ENCODE measurements at regions not wholly inside any gene's neighbourhood (a gene's known extent, or its start where the extent isn't known, plus 50 kb on each side); places are given as distances from the start of the nearest gene placed in this dataset.

DNA sequence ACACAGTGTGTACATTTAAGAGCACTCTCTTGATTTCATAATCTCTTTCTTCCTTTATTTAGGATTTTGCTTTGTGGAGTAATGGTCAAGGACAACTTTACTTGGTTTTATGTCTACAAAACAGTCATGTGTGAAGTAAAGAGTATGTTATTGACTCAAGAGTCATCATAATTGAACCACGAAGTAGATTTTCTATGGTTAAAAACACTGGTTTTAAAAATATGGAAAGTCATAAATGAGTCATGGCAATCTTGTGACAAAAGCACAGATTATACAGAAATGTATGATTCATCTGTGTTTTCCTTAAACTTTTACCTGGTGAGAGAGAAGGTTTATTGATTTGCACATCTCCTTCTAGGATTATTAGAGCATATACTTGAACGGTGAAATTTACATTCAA lies 969.7 kb downstream of the GATA3 start:
- TF ChIP-seq CTCF (IDR thresholded peaks at IDR 0.05) (no peak), POLR2A (IDR thresholded peaks at IDR 0.05) (no peak)

Measured in esophagus squamous epithelium (tissue), 4 donors.